ENCODE measurements at regions not wholly inside any gene's neighbourhood (a gene's known extent, or its start where the extent isn't known, plus 50 kb on each side); places are given as distances from the start of the nearest gene placed in this dataset.

- H3K27ac ChIP-seq = no peak overlapping the region
- no peak for TF ChIP-seq CTCF (IDR thresholded peaks at IDR 0.05)
- no peak overlapping the region for H3K4me2 ChIP-seq (ENCODE audit: low read length)
- no peaks in the 10 kb centered on the region for H3K36me3 ChIP-seq (ENCODE audit: control insufficient read depth, insufficient read depth, low read length)
- H3K9me3 ChIP-seq (ENCODE audit: control insufficient read depth, low read length) = no peaks in the 10 kb centered on the region
- no peaks in the 10 kb centered on the region for H3K79me2 ChIP-seq
- H3K4me3 ChIP-seq (ENCODE audit: low read depth, low read length) = no peak overlapping the region
- H3K4me1 ChIP-seq = no peaks in the 10 kb centered on the region
- H3K27me3 ChIP-seq (ENCODE audit: control insufficient read depth, insufficient read depth, low read length) = no peaks in the 10 kb centered on the region
- H2AFZ ChIP-seq = no peak overlapping the region
- H3K9ac ChIP-seq = no peak overlapping the region
Observed at GRCh38 chr2:144922519-144922918, 402.6 kb upstream of the ZEB2 start.

GRCh38 chr2:144920755-144921530 is 401.0 kb upstream of the ZEB2 start:
- TF ChIP-seq CTCF (IDR thresholded peaks at IDR 0.05) = no peak
- no peak overlapping the region for H3K4me3 ChIP-seq (ENCODE audit: low read depth, low read length)
- no peaks in the 10 kb centered on the region for H3K27me3 ChIP-seq (ENCODE audit: control insufficient read depth, insufficient read depth, low read length)

GRCh38 chr2:144914622-144915318 is 394.9 kb upstream of the ZEB2 start:
- no peak overlapping the region for H3K9ac ChIP-seq
- H3K79me2 ChIP-seq = no peaks in the 10 kb centered on the region
- TF ChIP-seq CTCF (IDR thresholded peaks at IDR 0.05) = no peak
- no peaks in the 10 kb centered on the region for H3K4me1 ChIP-seq
- H3K27me3 ChIP-seq (ENCODE audit: control insufficient read depth, insufficient read depth, low read length) = no peaks in the 10 kb centered on the region
- no peaks in the 10 kb centered on the region for H3K9me3 ChIP-seq (ENCODE audit: control insufficient read depth, low read length)
- H3K36me3 ChIP-seq (ENCODE audit: control insufficient read depth, insufficient read depth, low read length) = no peaks in the 10 kb centered on the region
- no peak overlapping the region for H2AFZ ChIP-seq
- no peak overlapping the region for H3K4me3 ChIP-seq (ENCODE audit: low read depth, low read length)
- no peak overlapping the region for H3K4me2 ChIP-seq (ENCODE audit: low read length)
- no peak overlapping the region for H3K27ac ChIP-seq

More at GRCh38 chr2:144920755-144921530, 401.0 kb upstream of the ZEB2 start:
- Histone ChIP-seq H2AFZ (no peak overlapping the region), H3K27ac (no peak overlapping the region), H3K9me3 (ENCODE audit: control insufficient read depth, low read length) (no peaks in the 10 kb centered on the region), H3K4me2 (ENCODE audit: low read length) (no peak overlapping the region), H3K9ac (no peak overlapping the region), H3K4me1 (no peaks in the 10 kb centered on the region), H3K79me2 (no peaks in the 10 kb centered on the region), H3K36me3 (ENCODE audit: control insufficient read depth, insufficient read depth, low read length) (no peaks in the 10 kb centered on the region)

GRCh38 chr2:144914113-144914512 is 394.2 kb upstream of the ZEB2 start:
- H3K36me3 ChIP-seq (ENCODE audit: control insufficient read depth, insufficient read depth, low read length) = no peaks in the 10 kb centered on the region
- no peaks in the 10 kb centered on the region for H3K9me3 ChIP-seq (ENCODE audit: control insufficient read depth, low read length)
- no peak overlapping the region for H3K4me2 ChIP-seq (ENCODE audit: low read length)
- H3K79me2 ChIP-seq = no peaks in the 10 kb centered on the region
- H2AFZ ChIP-seq = no peak overlapping the region
- H3K4me3 ChIP-seq (ENCODE audit: low read depth, low read length) = no peak overlapping the region
- H3K27ac ChIP-seq = no peak overlapping the region
- TF ChIP-seq CTCF (IDR thresholded peaks at IDR 0.05) = no peak
- H3K4me1 ChIP-seq = no peaks in the 10 kb centered on the region
- H3K27me3 ChIP-seq (ENCODE audit: control insufficient read depth, insufficient read depth, low read length) = no peaks in the 10 kb centered on the region
- no peak overlapping the region for H3K9ac ChIP-seq

Data from parathyroid adenoma (tissue), 2 donors.